CD8-positive, alpha-beta memory T cell (primary cell): ENCODE measurements at regions not wholly inside any gene's neighbourhood (a gene's known extent, or its start where the extent isn't known, plus 50 kb on each side); places are given as distances from the start of the nearest gene placed in this dataset.

Experiments
- CTCF ChIA-PET: fragments of 350-600 bp; sonication (Branson Sonifier 250); formaldehyde crosslinking; loops from one replicate; lab custom pipeline; 2021; ENCODE audit warnings: antibody characterized with exemption; lab: Charles Lee
- POLR2A ChIA-PET: fragments of 350-600 bp; sonication (Branson Sonifier 250); formaldehyde crosslinking; loops from one replicate; lab custom pipeline; 2021; ENCODE audit warnings: antibody characterized with exemption; lab: Charles Lee
- DNase-seq, 5 donors: peaks; one replicate each; pipeline versions ENCODE4 v3.0.0 to v3.0.0-alpha.2; 2020 to 2022; ENCODE audit warnings: mixed read lengths in 1 of 5
- H3K27ac ChIP-seq: one replicate; pipeline ENCODE4 v1.7.0; 2013; ENCODE audit warnings: low read depth, mild to moderate bottlenecking, low read length, moderate library complexity
- H3K27me3 ChIP-seq: 2 replicates; pipeline ENCODE4 v1.7.0; 2013; ENCODE audit warnings: low read length, mild to moderate bottlenecking; ENCODE audit not compliant: insufficient read depth, poor library complexity, severe bottlenecking
- H3K36me3 ChIP-seq: 2 replicates; pipeline ENCODE4 v1.7.0; 2013; ENCODE audit warnings: mild to moderate bottlenecking, low read length, moderate library complexity; ENCODE audit not compliant: insufficient read depth
- H3K4me1 ChIP-seq: 2 replicates; pipeline ENCODE4 v1.7.0; 2013; ENCODE audit warnings: mild to moderate bottlenecking, low read length, moderate library complexity; ENCODE audit not compliant: insufficient read depth
- H3K4me3 ChIP-seq: 2 replicates; pipeline ENCODE4 v1.7.0; 2013; ENCODE audit warnings: mild to moderate bottlenecking, low read length
- H3K9me3 ChIP-seq: 2 replicates; pipeline ENCODE4 v1.7.0; 2013; ENCODE audit warnings: mild to moderate bottlenecking, low read length
- H3K27ac Mint-ChIP-seq, 8 donors: one replicate each; pipeline ENCODE4 v1.8.0; 2020 to 2021; ENCODE audit warnings: mixed read lengths in 8 of 8, mild to moderate bottlenecking in 6 of 8, inconsistent platforms in 3 of 8, moderate library complexity in 3 of 8
- H3K27me3 Mint-ChIP-seq, 2 donors: one replicate each; pipeline ENCODE4 v1.8.0; 2020 to 2021; ENCODE audit warnings: mixed read lengths in 2 of 2, mild to moderate bottlenecking in 1 of 2, moderate library complexity in 1 of 2
- H3K36me3 Mint-ChIP-seq, 3 donors: one replicate each; pipeline ENCODE4 v1.8.0; 2020 to 2021; ENCODE audit warnings: mixed read lengths in 3 of 3, inconsistent platforms in 1 of 3, mild to moderate bottlenecking in 1 of 3
- H3K4me1 Mint-ChIP-seq, 3 donors: one replicate each; pipeline ENCODE4 v1.8.0; 2020 to 2021; ENCODE audit warnings: mixed read lengths in 3 of 3, inconsistent platforms in 1 of 3, mild to moderate bottlenecking in 1 of 3
- H3K4me3 Mint-ChIP-seq, 7 donors: one replicate each; pipeline ENCODE4 v1.8.0; 2020 to 2021; ENCODE audit warnings: mixed read lengths in 7 of 7, mild to moderate bottlenecking in 6 of 7, moderate library complexity in 4 of 7, inconsistent platforms in 2 of 7
- H3K9me3 Mint-ChIP-seq, 5 donors: one replicate each; pipeline ENCODE4 v1.8.0; 2020 to 2022; ENCODE audit warnings: mixed read lengths in 5 of 5, mild to moderate bottlenecking in 3 of 5, moderate library complexity in 2 of 5, inconsistent platforms in 1 of 5

GRCh38 chr1:229792012-229792975, 166.2 kb downstream of the URB2 start:
- Mint-ChIP-seq H3K27me3 (peaks cover 15 to 22% of the 10 kb centered on the region in 2 donors), H3K36me3 (peaks cover 0 to 4% (median 0%) of the 10 kb centered on the region in 3 donors), H3K9me3 (peaks cover 0 to 3% (median 2%) of the 10 kb centered on the region in 5 donors), H3K27ac (no peak overlapping the region), H3K4me1 (no peaks in the 10 kb centered on the region), H3K4me3 (no peak overlapping the region)
- no peaks in the 10 kb centered on the region for H3K36me3 ChIP-seq
- CTCF ChIA-PET: no interaction called here
- no peak overlapping the region for H3K4me3 ChIP-seq
- no peak overlapping the region for H3K27ac ChIP-seq
- no peaks in the 10 kb centered on the region for H3K9me3 ChIP-seq
- no peaks in the 10 kb centered on the region for H3K27me3 ChIP-seq
- no peaks in the 10 kb centered on the region for H3K4me1 ChIP-seq
- POLR2A ChIA-PET: no interaction called here
- no peak for DNase-seq

GRCh38 chr1:229793488-229793887, 167.4 kb downstream of the URB2 start:
- Histone ChIP-seq H3K27ac (no peak overlapping the region), H3K36me3 (no peaks in the 10 kb centered on the region), H3K9me3 (no peaks in the 10 kb centered on the region), H3K4me1 (no peaks in the 10 kb centered on the region), H3K27me3 (no peaks in the 10 kb centered on the region), H3K4me3 (no peak overlapping the region)
- POLR2A ChIA-PET: no interaction called here
- Mint-ChIP-seq H3K4me1 (no peaks in the 10 kb centered on the region), H3K4me3 (no peak overlapping the region), H3K27me3 (peaks cover 13 to 18% of the 10 kb centered on the region in 2 donors), H3K36me3 (peaks cover 0 to 4% (median 0%) of the 10 kb centered on the region in 3 donors), H3K27ac (peak overlapping the region in 1 of 8 donors; percentile 6), H3K9me3 (peaks cover 0 to 6% (median 1%) of the 10 kb centered on the region in 5 donors)
- CTCF ChIA-PET: no interaction called here
- no peak for DNase-seq

GRCh38 chr1:229798558-229798957, 172.5 kb downstream of the URB2 start:
- no peak overlapping the region for H3K4me3 Mint-ChIP-seq
- peaks cover 8 to 26% of the 10 kb centered on the region in 2 donors for H3K27me3 Mint-ChIP-seq
- peaks cover 0 to 7% (median 0%) of the 10 kb centered on the region in 5 donors for H3K9me3 Mint-ChIP-seq
- Histone ChIP-seq H3K9me3 (no peaks in the 10 kb centered on the region), H3K4me1 (no peaks in the 10 kb centered on the region), H3K27me3 (no peaks in the 10 kb centered on the region), H3K36me3 (no peaks in the 10 kb centered on the region), H3K4me3 (no peak overlapping the region), H3K27ac (no peak overlapping the region)
- CTCF ChIA-PET: no interaction called here
- no peak for DNase-seq
- H3K27ac Mint-ChIP-seq: no peak overlapping the region
- POLR2A ChIA-PET: no interaction called here
- peaks cover 0 to 4% (median 0%) of the 10 kb centered on the region in 3 donors for H3K36me3 Mint-ChIP-seq
- H3K4me1 Mint-ChIP-seq: no peaks in the 10 kb centered on the region

- Histone ChIP-seq H3K27ac (no peak overlapping the region), H3K36me3 (no peaks in the 10 kb centered on the region), H3K4me3 (no peak overlapping the region), H3K4me1 (no peaks in the 10 kb centered on the region), H3K9me3 (no peaks in the 10 kb centered on the region), H3K27me3 (no peaks in the 10 kb centered on the region)
- CTCF ChIA-PET: no interaction called here
- no peak overlapping the region for H3K27ac Mint-ChIP-seq
- H3K4me3 Mint-ChIP-seq: no peak overlapping the region
- POLR2A ChIA-PET: no interaction called here
- H3K4me1 Mint-ChIP-seq: no peaks in the 10 kb centered on the region
- DNase-seq: no peak
- peaks cover 9 to 33% (median 23%) of the 10 kb centered on the region in 5 donors for H3K9me3 Mint-ChIP-seq
- peaks cover 12 to 27% of the 10 kb centered on the region in 2 donors for H3K27me3 Mint-ChIP-seq
- peaks cover 0 to 5% (median 0%) of the 10 kb centered on the region in 3 donors for H3K36me3 Mint-ChIP-seq
Measured at GRCh38 chr1:229803626-229804217, 177.7 kb downstream of the URB2 start.

GRCh38 chr1:229808272-229808671, 182.2 kb downstream of the URB2 start:
- DNase-seq: no peak
- POLR2A ChIA-PET: no interaction called here
- Mint-ChIP-seq H3K36me3 (peaks cover 0 to 9% (median 5%) of the 10 kb centered on the region in 3 donors), H3K27ac (no peak overlapping the region), H3K27me3 (peaks cover 11 to 41% of the 10 kb centered on the region in 2 donors), H3K4me3 (no peak overlapping the region), H3K4me1 (no peaks in the 10 kb centered on the region), H3K9me3 (peaks cover 29 to 54% (median 38%) of the 10 kb centered on the region in 5 donors)
- Histone ChIP-seq H3K36me3 (no peaks in the 10 kb centered on the region), H3K27ac (no peak overlapping the region), H3K4me3 (no peak overlapping the region), H3K4me1 (no peaks in the 10 kb centered on the region), H3K27me3 (no peaks in the 10 kb centered on the region), H3K9me3 (peaks cover 5% of the 10 kb centered on the region)
- CTCF ChIA-PET: no interaction called here

- no peak overlapping the region for H3K4me3 Mint-ChIP-seq
- ChIA-PET CTCF (interaction anchor here (1.1 kb wide), 1 partner anchor 68 kb away, joined by 3 read pairs; no protein-coding TSS in a partner anchor), POLR2A (no interaction called here)
- no peak overlapping the region for H3K27ac ChIP-seq
- H3K36me3 ChIP-seq: no peaks in the 10 kb centered on the region
- H3K4me1 ChIP-seq: no peaks in the 10 kb centered on the region
- peaks cover 22 to 41% (median 26%) of the 10 kb centered on the region in 5 donors for H3K9me3 Mint-ChIP-seq
- no peaks in the 10 kb centered on the region for H3K27me3 ChIP-seq
- no peak overlapping the region for H3K4me3 ChIP-seq
- H3K4me1 Mint-ChIP-seq: no peaks in the 10 kb centered on the region
- no peak for DNase-seq
- peaks cover 0 to 9% (median 5%) of the 10 kb centered on the region in 3 donors for H3K36me3 Mint-ChIP-seq
- peaks cover 5% of the 10 kb centered on the region for H3K9me3 ChIP-seq
- H3K27me3 Mint-ChIP-seq: peaks cover 11 to 47% of the 10 kb centered on the region in 2 donors
- peak overlapping the region in 1 of 8 donors; percentile 1 for H3K27ac Mint-ChIP-seq
Measured at GRCh38 chr1:229810140-229810539, 184.1 kb downstream of the URB2 start.

GRCh38 chr1:229810961-229811360, 184.9 kb downstream of the URB2 start:
- Histone ChIP-seq H3K9me3 (peaks cover 5% of the 10 kb centered on the region), H3K4me3 (no peak overlapping the region), H3K36me3 (no peaks in the 10 kb centered on the region), H3K27me3 (no peaks in the 10 kb centered on the region), H3K4me1 (no peaks in the 10 kb centered on the region), H3K27ac (no peak overlapping the region)
- H3K9me3 Mint-ChIP-seq: peaks cover 20 to 33% (median 22%) of the 10 kb centered on the region in 5 donors
- CTCF ChIA-PET: no interaction called here
- DNase-seq: no peak
- no peak overlapping the region for H3K27ac Mint-ChIP-seq
- POLR2A ChIA-PET: no interaction called here
- H3K4me1 Mint-ChIP-seq: no peaks in the 10 kb centered on the region
- no peak overlapping the region for H3K4me3 Mint-ChIP-seq
- peaks cover 11 to 46% of the 10 kb centered on the region in 2 donors for H3K27me3 Mint-ChIP-seq
- peaks cover 0 to 5% (median 4%) of the 10 kb centered on the region in 3 donors for H3K36me3 Mint-ChIP-seq

- no peak overlapping the region for H3K4me3 ChIP-seq
- no peaks in the 10 kb centered on the region for H3K4me1 ChIP-seq
- Mint-ChIP-seq H3K9me3 (peaks cover 17 to 25% (median 20%) of the 10 kb centered on the region in 5 donors), H3K4me1 (no peaks in the 10 kb centered on the region), H3K4me3 (no peak overlapping the region), H3K36me3 (peaks cover 0 to 5% (median 4%) of the 10 kb centered on the region in 3 donors), H3K27ac (no peak overlapping the region), H3K27me3 (peaks cover 3 to 48% of the 10 kb centered on the region in 2 donors)
- DNase-seq: no peak
- no peaks in the 10 kb centered on the region for H3K36me3 ChIP-seq
- peaks cover 5% of the 10 kb centered on the region for H3K9me3 ChIP-seq
- H3K27me3 ChIP-seq: no peaks in the 10 kb centered on the region
- H3K27ac ChIP-seq: no peak overlapping the region
- CTCF ChIA-PET: no interaction called here
- POLR2A ChIA-PET: no interaction called here
Measured at GRCh38 chr1:229812148-229812547, 186.1 kb downstream of the URB2 start.
